Retina (tissue), 1 donor: ENCODE measurements at regions not wholly inside any gene's neighbourhood (a gene's known extent, or its start where the extent isn't known, plus 50 kb on each side); places are given as distances from the start of the nearest gene placed in this dataset.

Experiments used
- DNase-seq: peaks from one replicate; pipeline ENCODE4 v3.0.0-alpha.2; 2016

- no peak for DNase-seq
Observed at GRCh38 chr11:113579292-113579940, 104.2 kb upstream of the DRD2 start.

- DNase-seq: no peak
Observed at GRCh38 chr11:113578715-113579250, 103.6 kb upstream of the DRD2 start.

- DNase-seq: no peak
Observed at GRCh38 chr11:113578033-113578380, 102.8 kb upstream of the DRD2 start.

GRCh38 chr11:113577356-113578032 lies 102.3 kb upstream of the DRD2 start:
- DNase-seq: no peak

- DNase-seq: no peak
Observed at GRCh38 chr11:113574586-113574985, 99.4 kb upstream of the DRD2 start.

GRCh38 chr11:113574171-113574570 lies 99.0 kb upstream of the DRD2 start:
- peak; percentile 66 for DNase-seq

- no peak for DNase-seq
Observed at GRCh38 chr11:113572136-113572735, 97.0 kb upstream of the DRD2 start.

- no peak for DNase-seq
Observed at GRCh38 chr11:113571531-113571930, 96.3 kb upstream of the DRD2 start.

GRCh38 chr11:113570906-113571305 lies 95.7 kb upstream of the DRD2 start:
- DNase-seq: no peak

GRCh38 chr11:113569391-113569790 lies 94.2 kb upstream of the DRD2 start:
- DNase-seq: no peak

GRCh38 chr11:113568566-113568965 lies 93.4 kb upstream of the DRD2 start:
- DNase-seq: no peak

- DNase-seq: no peak
Observed at GRCh38 chr11:113567867-113568544, 92.8 kb upstream of the DRD2 start.

GRCh38 chr11:113567097-113567496 lies 91.9 kb upstream of the DRD2 start:
- DNase-seq: no peak

GRCh38 chr11:113564527-113565130 lies 89.4 kb upstream of the DRD2 start:
- DNase-seq: no peak

GRCh38 chr11:113563766-113564526 lies 88.7 kb upstream of the DRD2 start:
- no peak for DNase-seq

- DNase-seq: no peak
Observed at GRCh38 chr11:113562981-113563461, 87.8 kb upstream of the DRD2 start.

GRCh38 chr11:113562576-113562975 lies 87.4 kb upstream of the DRD2 start:
- no peak for DNase-seq

GRCh38 chr11:113557926-113558325 lies 82.7 kb upstream of the DRD2 start:
- DNase-seq: no peak

- no peak for DNase-seq
Observed at GRCh38 chr11:113556036-113556435, 80.8 kb upstream of the DRD2 start.

- no peak for DNase-seq
Observed at GRCh38 chr11:113555071-113555619, 79.9 kb upstream of the DRD2 start.

GRCh38 chr11:113554526-113554925 lies 79.3 kb upstream of the DRD2 start:
- no peak for DNase-seq

- no peak for DNase-seq
Observed at GRCh38 chr11:113553915-113554314, 78.7 kb upstream of the DRD2 start.
